GM18868 (cell line): ENCODE measurements at regions not wholly inside any gene's neighbourhood (a gene's known extent, or its start where the extent isn't known, plus 50 kb on each side); places are given as distances from the start of the nearest gene placed in this dataset.
A peak's percentile ranks its signal among the peaks of the same experiment; 100 is the strongest.

Experiments used
- ATAC-seq: cut with Tn5 transposase; IDR thresholded peaks from one replicate; pipeline ENCODE4 v1.9.1; 2021; ENCODE audit warnings: mild to moderate bottlenecking, moderate library complexity; ENCODE audit not compliant: unreplicated experiment

- ATAC-seq = no peak
Measured at GRCh38 chr4:129531253-129531652, 435.3 kb downstream of the C4orf33 start.

- peak; percentile 90 for ATAC-seq
Measured at GRCh38 chr4:129532573-129532972, 436.6 kb downstream of the C4orf33 start.

GRCh38 chr4:129543299-129543698 is 447.3 kb downstream of the C4orf33 start:
- no peak for ATAC-seq

GRCh38 chr4:129545599-129546278 is 449.8 kb downstream of the C4orf33 start:
- ATAC-seq = no peak

- no peak for ATAC-seq
Measured at GRCh38 chr4:129546531-129546930, 450.6 kb downstream of the C4orf33 start.

- ATAC-seq = no peak
Measured at GRCh38 chr4:129550281-129550785, 454.4 kb downstream of the C4orf33 start.

- no peak for ATAC-seq
Measured at GRCh38 chr4:129561280-129561679, 465.3 kb downstream of the C4orf33 start.

- no peak for ATAC-seq
Measured at GRCh38 chr4:129561886-129562671, 466.1 kb downstream of the C4orf33 start.

GRCh38 chr4:129565214-129565613 is 469.3 kb downstream of the C4orf33 start:
- no peak for ATAC-seq

- ATAC-seq = no peak
Measured at GRCh38 chr4:129570326-129570725, 474.4 kb downstream of the C4orf33 start.

- no peak for ATAC-seq
Measured at GRCh38 chr4:129578336-129578735, 482.4 kb downstream of the C4orf33 start.

GRCh38 chr4:129581305-129581704 is 485.4 kb downstream of the C4orf33 start:
- no peak for ATAC-seq

GRCh38 chr4:129583868-129584267 is 487.9 kb downstream of the C4orf33 start:
- ATAC-seq = no peak

- no peak for ATAC-seq
Measured at GRCh38 chr4:129598582-129598981, 502.6 kb downstream of the C4orf33 start.

- no peak for ATAC-seq
Measured at GRCh38 chr4:129600898-129601297, 504.9 kb downstream of the C4orf33 start.

- ATAC-seq = no peak
Measured at GRCh38 chr4:129602447-129602846, 506.5 kb downstream of the C4orf33 start.

- ATAC-seq = no peak
Measured at GRCh38 chr4:129603241-129603931, 507.4 kb downstream of the C4orf33 start.

GRCh38 chr4:129604632-129605255 is 508.8 kb downstream of the C4orf33 start:
- ATAC-seq = no peak

GRCh38 chr4:129614611-129615010 is 518.7 kb downstream of the C4orf33 start:
- no peak for ATAC-seq

GRCh38 chr4:129622566-129622965 is 526.6 kb downstream of the C4orf33 start:
- ATAC-seq = no peak

- no peak for ATAC-seq
Measured at GRCh38 chr4:129623233-129623875, 527.4 kb downstream of the C4orf33 start.
